ENCODE measurements at regions not wholly inside any gene's neighbourhood (a gene's known extent, or its start where the extent isn't known, plus 50 kb on each side); places are given as distances from the start of the nearest gene placed in this dataset.

DNA sequence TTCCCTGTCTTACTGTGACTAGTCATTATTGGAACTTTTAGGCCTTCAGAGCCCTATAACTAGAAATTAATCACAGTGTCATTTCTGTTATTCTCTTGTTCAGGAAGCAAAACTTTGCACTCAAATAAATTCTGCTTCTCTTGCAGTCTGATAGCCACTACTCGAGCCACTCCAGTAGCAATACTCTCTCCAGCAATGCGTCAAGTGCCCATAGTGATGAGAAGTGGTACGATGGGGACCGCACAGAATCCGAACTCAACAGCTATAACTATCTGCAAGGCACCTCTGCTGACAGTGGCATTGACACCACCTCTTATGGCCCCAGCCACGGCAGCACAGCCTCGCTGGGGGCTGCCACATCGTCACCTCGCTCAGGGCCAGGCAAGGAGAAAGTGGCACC is 223.2 kb upstream of the RGS6 start:
- TF ChIP-seq CTCF (IDR thresholded peaks at IDR 0.05; ENCODE audit: poor library complexity, severe bottlenecking) = no peak
- no peak for TF ChIP-seq POLR2AphosphoS5 (IDR thresholded peaks at IDR 0.05)
- no peak for TF ChIP-seq MXI1 (conservative IDR thresholded peaks at IDR 0.05; ENCODE audit: poor library complexity, severe bottlenecking)
- TF ChIP-seq RAD21 (conservative IDR thresholded peaks at IDR 0.05) = no peak
- TF ChIP-seq TAF1 (IDR thresholded peaks at IDR 0.05; ENCODE audit: low read depth) = no peak
- TF ChIP-seq, protein P1, sequence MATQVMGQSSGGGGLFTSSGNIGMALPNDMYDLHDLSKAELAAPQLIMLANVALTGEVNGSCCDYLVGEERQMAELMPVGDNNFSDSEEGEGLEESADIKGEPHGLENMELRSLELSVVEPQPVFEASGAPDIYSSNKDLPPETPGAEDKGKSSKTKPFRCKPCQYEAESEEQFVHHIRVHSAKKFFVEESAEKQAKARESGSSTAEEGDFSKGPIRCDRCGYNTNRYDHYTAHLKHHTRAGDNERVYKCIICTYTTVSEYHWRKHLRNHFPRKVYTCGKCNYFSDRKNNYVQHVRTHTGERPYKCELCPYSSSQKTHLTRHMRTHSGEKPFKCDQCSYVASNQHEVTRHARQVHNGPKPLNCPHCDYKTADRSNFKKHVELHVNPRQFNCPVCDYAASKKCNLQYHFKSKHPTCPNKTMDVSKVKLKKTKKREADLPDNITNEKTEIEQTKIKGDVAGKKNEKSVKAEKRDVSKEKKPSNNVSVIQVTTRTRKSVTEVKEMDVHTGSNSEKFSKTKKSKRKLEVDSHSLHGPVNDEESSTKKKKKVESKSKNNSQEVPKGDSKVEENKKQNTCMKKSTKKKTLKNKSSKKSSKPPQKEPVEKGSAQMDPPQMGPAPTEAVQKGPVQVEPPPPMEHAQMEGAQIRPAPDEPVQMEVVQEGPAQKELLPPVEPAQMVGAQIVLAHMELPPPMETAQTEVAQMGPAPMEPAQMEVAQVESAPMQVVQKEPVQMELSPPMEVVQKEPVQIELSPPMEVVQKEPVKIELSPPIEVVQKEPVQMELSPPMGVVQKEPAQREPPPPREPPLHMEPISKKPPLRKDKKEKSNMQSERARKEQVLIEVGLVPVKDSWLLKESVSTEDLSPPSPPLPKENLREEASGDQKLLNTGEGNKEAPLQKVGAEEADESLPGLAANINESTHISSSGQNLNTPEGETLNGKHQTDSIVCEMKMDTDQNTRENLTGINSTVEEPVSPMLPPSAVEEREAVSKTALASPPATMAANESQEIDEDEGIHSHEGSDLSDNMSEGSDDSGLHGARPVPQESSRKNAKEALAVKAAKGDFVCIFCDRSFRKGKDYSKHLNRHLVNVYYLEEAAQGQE (IDR thresholded peaks at IDR 0.05; ENCODE audit: borderline replicate concordance) = no peak
- no peak for TF ChIP-seq EZH2 (IDR thresholded peaks at IDR 0.05; ENCODE audit: borderline replicate concordance, insufficient read depth, low read length, poor library complexity, severe bottlenecking)
- TF ChIP-seq SMC3 (conservative IDR thresholded peaks at IDR 0.05; ENCODE audit: poor library complexity) = no peak
